IPS-20b (cell line): ENCODE measurements at regions not wholly inside any gene's neighbourhood (a gene's known extent, or its start where the extent isn't known, plus 50 kb on each side); places are given as distances from the start of the nearest gene placed in this dataset.
"Not testable (repeated sequence)": the region's sequence is repeated elsewhere in the genome, so short reads cannot be mapped to it uniquely, and the experiment has no call there.

Source experiments
- H3K27ac ChIP-seq: one replicate; pipeline ENCODE4 v1.5.1; 2013; ENCODE audit warnings: low read length
- H3K27me3 ChIP-seq: 2 replicates; pipeline ENCODE4 v1.6.1; 2013; ENCODE audit warnings: mild to moderate bottlenecking, low read length, inconsistent platforms; ENCODE audit not compliant: insufficient read depth
- H3K36me3 ChIP-seq: 2 replicates; pipeline ENCODE4 v1.6.1; 2013; ENCODE audit warnings: low read depth, mild to moderate bottlenecking, inconsistent platforms, low read length, moderate library complexity; ENCODE audit not compliant: insufficient read depth
- H3K4me1 ChIP-seq: 2 replicates; pipeline ENCODE4 v1.6.1; 2013; ENCODE audit warnings: mild to moderate bottlenecking, control low read depth, inconsistent platforms, low read length, moderate library complexity; ENCODE audit not compliant: insufficient read depth
- H3K4me3 ChIP-seq: 2 replicates; pipeline ENCODE4 v1.5.1; 2013; ENCODE audit warnings: mild to moderate bottlenecking, low read length, inconsistent platforms
- H3K9ac ChIP-seq: 2 replicates; pipeline ENCODE4 v1.6.1; 2013; ENCODE audit warnings: low read depth, mild to moderate bottlenecking, inconsistent platforms, low read length, moderate library complexity
- H3K9me3 ChIP-seq: 2 replicates; pipeline ENCODE4 v1.6.1; 2013; ENCODE audit warnings: mild to moderate bottlenecking, low read depth, low read length, inconsistent platforms; ENCODE audit not compliant: insufficient read depth

GRCh38 chr4:110869114-110869513 is 246.2 kb upstream of the PITX2 start:
- H3K9ac ChIP-seq, result no peak overlapping the region
- H3K36me3 ChIP-seq, result no peaks in the 10 kb centered on the region
- no peak overlapping the region for H3K4me3 ChIP-seq
- no peak overlapping the region for H3K27ac ChIP-seq
- no peaks in the 10 kb centered on the region for H3K9me3 ChIP-seq
- no peaks in the 10 kb centered on the region for H3K4me1 ChIP-seq
- H3K27me3 ChIP-seq, result no peaks in the 10 kb centered on the region

GRCh38 chr4:110869862-110870572 is 247.1 kb upstream of the PITX2 start:
- H3K9ac ChIP-seq, result no peak overlapping the region
- H3K4me1 ChIP-seq, result no peaks in the 10 kb centered on the region
- no peak overlapping the region for H3K27ac ChIP-seq
- H3K36me3 ChIP-seq, result no peaks in the 10 kb centered on the region
- no peaks in the 10 kb centered on the region for H3K27me3 ChIP-seq
- no peak overlapping the region for H3K4me3 ChIP-seq
- no peaks in the 10 kb centered on the region for H3K9me3 ChIP-seq

- H3K4me1 ChIP-seq, H3K4me3 ChIP-seq, H3K27me3 ChIP-seq, H3K9ac ChIP-seq, H3K36me3 ChIP-seq, H3K9me3 ChIP-seq, H3K27ac ChIP-seq: not testable (repeated sequence)
These were observed 253.3 kb upstream of the PITX2 start for GRCh38 chr4:110876214-110876613.

- Histone ChIP-seq H3K36me3 (no peaks in the 10 kb centered on the region), H3K27me3 (no peaks in the 10 kb centered on the region), H3K4me1 (no peaks in the 10 kb centered on the region), H3K9me3 (no peaks in the 10 kb centered on the region), H3K4me3 (no peak overlapping the region; the same call in 1 of the 2 replicates), H3K27ac (no peak overlapping the region), H3K9ac (no peak overlapping the region)
These were observed 254.0 kb upstream of the PITX2 start for GRCh38 chr4:110876866-110877265.

- Histone ChIP-seq H3K4me3 (no peak overlapping the region), H3K9me3 (no peaks in the 10 kb centered on the region), H3K9ac (no peak overlapping the region), H3K27ac (no peak overlapping the region), H3K4me1 (no peaks in the 10 kb centered on the region), H3K27me3 (no peaks in the 10 kb centered on the region), H3K36me3 (no peaks in the 10 kb centered on the region)
These were observed 255.0 kb upstream of the PITX2 start for GRCh38 chr4:110877778-110878370.

- no peak overlapping the region for H3K4me3 ChIP-seq
- no peaks in the 10 kb centered on the region for H3K27me3 ChIP-seq
- no peak overlapping the region for H3K9ac ChIP-seq
- H3K4me1 ChIP-seq, result no peaks in the 10 kb centered on the region
- no peak overlapping the region for H3K27ac ChIP-seq
- no peaks in the 10 kb centered on the region for H3K36me3 ChIP-seq
- H3K9me3 ChIP-seq, result no peaks in the 10 kb centered on the region
These were observed 255.5 kb upstream of the PITX2 start for GRCh38 chr4:110878413-110878812.

GRCh38 chr4:110878956-110879355 is 256.1 kb upstream of the PITX2 start:
- Histone ChIP-seq H3K27ac (no peak overlapping the region), H3K36me3 (no peaks in the 10 kb centered on the region), H3K4me3 (no peak overlapping the region), H3K4me1 (no peaks in the 10 kb centered on the region), H3K27me3 (no peaks in the 10 kb centered on the region), H3K9ac (no peak overlapping the region), H3K9me3 (no peaks in the 10 kb centered on the region)

- H3K27ac ChIP-seq, result no peak overlapping the region
- H3K4me1 ChIP-seq, result no peaks in the 10 kb centered on the region
These were observed 263.4 kb upstream of the PITX2 start for GRCh38 chr4:110886270-110886669.

GRCh38 chr4:110886856-110887255 is 264.0 kb upstream of the PITX2 start:
- H3K9ac ChIP-seq, result no peak overlapping the region
- H3K9me3 ChIP-seq, result no peaks in the 10 kb centered on the region
- no peaks in the 10 kb centered on the region for H3K4me1 ChIP-seq
- H3K4me3 ChIP-seq, result no peak overlapping the region
- no peaks in the 10 kb centered on the region for H3K27me3 ChIP-seq
- no peak overlapping the region for H3K27ac ChIP-seq
- no peaks in the 10 kb centered on the region for H3K36me3 ChIP-seq

More at GRCh38 chr4:110886270-110886669, 263.4 kb upstream of the PITX2 start:
- Histone ChIP-seq H3K27me3 (no peaks in the 10 kb centered on the region), H3K4me3 (no peak overlapping the region), H3K9me3 (no peaks in the 10 kb centered on the region), H3K9ac (no peak overlapping the region), H3K36me3 (no peaks in the 10 kb centered on the region)

GRCh38 chr4:110897784-110898183 is 274.9 kb upstream of the PITX2 start:
- Histone ChIP-seq H3K36me3 (no peaks in the 10 kb centered on the region), H3K9me3 (no peaks in the 10 kb centered on the region), H3K4me3 (no peak overlapping the region), H3K27ac (no peak overlapping the region), H3K4me1 (peaks cover 8% of the 10 kb centered on the region; the same call in 1 of the 2 replicates), H3K9ac (no peak overlapping the region), H3K27me3 (no peaks in the 10 kb centered on the region)

- Histone ChIP-seq H3K27me3 (no peaks in the 10 kb centered on the region), H3K36me3 (no peaks in the 10 kb centered on the region), H3K4me3 (no peak overlapping the region), H3K9ac (no peak overlapping the region), H3K4me1 (peaks cover 8% of the 10 kb centered on the region; the same call in 1 of the 2 replicates), H3K9me3 (no peaks in the 10 kb centered on the region), H3K27ac (no peak overlapping the region)
These were observed 275.4 kb upstream of the PITX2 start for GRCh38 chr4:110898290-110898689.

GRCh38 chr4:110900213-110900769 is 277.4 kb upstream of the PITX2 start:
- no peak overlapping the region for H3K27ac ChIP-seq
- H3K4me3 ChIP-seq, result no peak overlapping the region
- no peaks in the 10 kb centered on the region for H3K9me3 ChIP-seq
- no peak overlapping the region for H3K9ac ChIP-seq
- H3K4me1 ChIP-seq, result peaks cover 8% of the 10 kb centered on the region; the same call in 1 of the 2 replicates
- H3K27me3 ChIP-seq, result no peaks in the 10 kb centered on the region
- no peaks in the 10 kb centered on the region for H3K36me3 ChIP-seq
